HFFc6 (cell line): ENCODE measurements at regions not wholly inside any gene's neighbourhood (a gene's known extent, or its start where the extent isn't known, plus 50 kb on each side); places are given as distances from the start of the nearest gene placed in this dataset.

Experiments
- DNase-seq: peaks from one replicate; pipeline ENCODE4 v3.0.0-alpha.2; 2018
- H3K27ac Mint-ChIP-seq: 2 replicates; pipeline ENCODE4 v1.8.0; 2020; ENCODE audit warnings: mild to moderate bottlenecking, mixed read lengths
- H3K27me3 Mint-ChIP-seq: 2 replicates; pipeline ENCODE4 v1.8.0; 2021; ENCODE audit warnings: mild to moderate bottlenecking, moderate library complexity, mixed read lengths; ENCODE audit not compliant: insufficient read depth
- H3K36me3 Mint-ChIP-seq: 2 replicates; pipeline ENCODE4 v1.8.0; 2021; ENCODE audit warnings: low read depth, mixed read lengths
- H3K4me1 Mint-ChIP-seq: 2 replicates; pipeline ENCODE4 v1.8.0; 2020; ENCODE audit warnings: low read depth, mixed read lengths
- H3K4me3 Mint-ChIP-seq: 2 replicates; pipeline ENCODE4 v1.8.0; 2020; ENCODE audit warnings: mild to moderate bottlenecking, moderate library complexity, mixed read lengths
- H3K9me3 Mint-ChIP-seq: 2 replicates; pipeline ENCODE4 v1.8.0; 2020; ENCODE audit warnings: mild to moderate bottlenecking, mixed read lengths
- CTCF ChIP-seq: fragments of 200-600 bp; sonication (generic); IDR thresholded peaks from 2 replicates; pipeline ENCODE4 v1.5.0; 2021; ENCODE audit warnings: antibody characterized with exemption, mild to moderate bottlenecking

- H3K27ac Mint-ChIP-seq: no peak overlapping the region
- no peak for TF ChIP-seq CTCF
- H3K4me1 Mint-ChIP-seq: no peaks in the 10 kb centered on the region
- peaks cover 25% of the 10 kb centered on the region for H3K9me3 Mint-ChIP-seq
- no peaks in the 10 kb centered on the region for H3K36me3 Mint-ChIP-seq
- no peaks in the 10 kb centered on the region for H3K27me3 Mint-ChIP-seq
- no peak for DNase-seq
- no peak overlapping the region for H3K4me3 Mint-ChIP-seq
Measured at GRCh38 chr13:80649274-80649673, 308.3 kb upstream of the SPRY2 start.

DNA sequence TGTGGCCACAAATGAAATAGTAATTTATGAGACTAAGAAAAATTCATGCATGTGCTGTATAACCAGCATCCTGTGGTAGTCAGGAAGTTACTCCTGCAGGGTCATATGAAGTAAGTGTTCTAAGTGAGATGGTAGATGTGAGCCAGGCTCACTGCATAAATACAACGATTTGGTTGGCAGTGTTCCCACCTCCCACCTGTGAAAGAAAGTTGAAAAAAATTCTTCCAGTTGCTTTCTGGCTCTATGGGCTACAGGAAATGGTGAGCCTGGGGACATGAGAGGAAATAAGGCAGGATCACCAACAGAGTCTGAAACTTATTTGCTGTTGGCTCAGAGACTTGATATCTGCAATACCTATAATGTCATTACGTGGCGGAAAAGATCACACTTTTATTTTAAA, 301.7 kb upstream of the SPRY2 start:
- no peak overlapping the region for H3K4me3 Mint-ChIP-seq
- no peaks in the 10 kb centered on the region for H3K27me3 Mint-ChIP-seq
- peaks cover 25% of the 10 kb centered on the region for H3K9me3 Mint-ChIP-seq
- no peak for DNase-seq
- H3K27ac Mint-ChIP-seq: no peak overlapping the region
- H3K36me3 Mint-ChIP-seq: no peaks in the 10 kb centered on the region
- TF ChIP-seq CTCF: no peak
- no peaks in the 10 kb centered on the region for H3K4me1 Mint-ChIP-seq

DNA sequence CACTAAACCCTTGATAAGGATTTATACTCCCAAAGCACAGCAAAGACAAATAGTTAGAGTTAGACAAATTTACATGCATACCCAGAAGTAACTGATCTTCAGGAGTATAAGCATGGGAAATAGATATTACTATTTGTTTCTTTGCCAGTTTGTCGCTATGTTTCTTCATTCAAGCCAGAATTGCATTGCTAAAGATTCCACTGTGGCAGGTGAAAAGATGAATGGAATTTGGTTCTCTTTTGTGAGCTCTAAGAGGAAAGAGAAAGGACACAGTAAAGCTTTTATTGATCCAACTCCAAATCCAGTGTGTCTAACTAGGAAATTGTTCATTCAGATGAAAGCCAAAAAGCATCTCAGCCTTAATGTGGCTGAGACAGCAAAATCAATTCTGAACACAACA, 292.3 kb upstream of the SPRY2 start:
- no peak for TF ChIP-seq CTCF
- Mint-ChIP-seq H3K27me3 (no peaks in the 10 kb centered on the region), H3K27ac (no peak overlapping the region), H3K4me3 (no peak overlapping the region), H3K9me3 (peaks cover 40% of the 10 kb centered on the region), H3K36me3 (no peaks in the 10 kb centered on the region), H3K4me1 (no peaks in the 10 kb centered on the region)
- DNase-seq: no peak

DNA sequence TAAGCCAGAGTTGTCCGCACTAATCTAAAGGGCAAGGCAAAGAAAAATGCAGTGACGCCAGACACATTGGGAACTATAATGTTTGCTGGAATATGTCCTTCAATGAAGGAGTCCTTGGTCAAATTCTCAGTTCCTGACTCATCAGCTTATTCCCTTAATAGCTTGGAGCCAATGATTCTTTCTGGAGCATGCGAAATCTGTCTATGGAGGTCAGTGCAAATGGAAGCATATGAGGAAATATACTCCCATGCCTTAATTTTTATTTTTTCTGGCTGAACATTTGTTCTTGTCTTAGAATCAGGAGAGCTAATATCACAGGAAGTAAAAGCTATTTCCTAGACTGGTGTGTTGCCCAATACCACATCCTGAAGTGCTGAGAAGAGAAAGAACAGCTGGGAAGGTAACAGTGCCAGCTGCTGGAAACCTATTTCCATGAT, 289.8 kb upstream of the SPRY2 start:
- Mint-ChIP-seq H3K36me3 (no peaks in the 10 kb centered on the region), H3K27me3 (no peaks in the 10 kb centered on the region), H3K4me3 (no peak overlapping the region), H3K27ac (no peak overlapping the region), H3K4me1 (no peaks in the 10 kb centered on the region), H3K9me3 (peaks cover 28% of the 10 kb centered on the region)
- DNase-seq: no peak
- no peak for TF ChIP-seq CTCF

DNA sequence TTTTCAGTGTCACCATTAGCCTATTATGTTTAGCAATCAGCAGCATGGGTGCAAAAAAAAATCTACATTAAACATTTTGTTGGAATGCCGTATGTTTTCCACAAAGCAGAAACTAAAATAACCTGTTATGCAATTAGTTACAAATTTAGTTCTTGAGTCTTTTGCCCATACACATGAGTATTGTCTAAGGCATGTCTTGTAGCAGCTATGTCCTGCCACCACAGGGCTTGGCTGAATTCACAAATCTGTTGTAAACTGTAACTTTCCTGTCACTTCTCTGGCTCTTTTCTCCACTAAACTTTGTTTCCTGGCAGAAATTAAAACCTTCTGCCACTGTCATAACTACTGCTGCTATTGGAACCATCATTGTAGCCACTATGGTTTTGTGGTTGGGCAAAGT, 277.9 kb upstream of the SPRY2 start:
- Mint-ChIP-seq H3K4me3 (no peak overlapping the region), H3K36me3 (no peaks in the 10 kb centered on the region), H3K9me3 (peaks cover 45% of the 10 kb centered on the region), H3K27ac (no peak overlapping the region), H3K27me3 (no peaks in the 10 kb centered on the region; the same call in 1 of the 2 replicates), H3K4me1 (no peaks in the 10 kb centered on the region)
- no peak for TF ChIP-seq CTCF
- no peak for DNase-seq

- Mint-ChIP-seq H3K27me3 (no peaks in the 10 kb centered on the region; the same call in 1 of the 2 replicates), H3K27ac (no peak overlapping the region), H3K36me3 (no peaks in the 10 kb centered on the region), H3K9me3 (peaks cover 27% of the 10 kb centered on the region), H3K4me3 (no peak overlapping the region), H3K4me1 (no peaks in the 10 kb centered on the region)
- no peak for TF ChIP-seq CTCF
- no peak for DNase-seq
Measured at GRCh38 chr13:80612804-80613203, 271.9 kb upstream of the SPRY2 start.
